GM12892 (cell line): ENCODE measurements at regions not wholly inside any gene's neighbourhood (a gene's known extent, or its start where the extent isn't known, plus 50 kb on each side); places are given as distances from the start of the nearest gene placed in this dataset.

Source experiments
- POLR2A ChIP-seq: IDR thresholded peaks from 2 replicates; pipeline ENCODE4 v1.6.1; 2011; ENCODE audit warnings: low read depth, low read length, control low read depth
- POLR2AphosphoS5 ChIP-seq: IDR thresholded peaks from 2 replicates; pipeline ENCODE4 v1.6.1; 2011; ENCODE audit warnings: low read depth, low read length, control low read depth

DNA sequence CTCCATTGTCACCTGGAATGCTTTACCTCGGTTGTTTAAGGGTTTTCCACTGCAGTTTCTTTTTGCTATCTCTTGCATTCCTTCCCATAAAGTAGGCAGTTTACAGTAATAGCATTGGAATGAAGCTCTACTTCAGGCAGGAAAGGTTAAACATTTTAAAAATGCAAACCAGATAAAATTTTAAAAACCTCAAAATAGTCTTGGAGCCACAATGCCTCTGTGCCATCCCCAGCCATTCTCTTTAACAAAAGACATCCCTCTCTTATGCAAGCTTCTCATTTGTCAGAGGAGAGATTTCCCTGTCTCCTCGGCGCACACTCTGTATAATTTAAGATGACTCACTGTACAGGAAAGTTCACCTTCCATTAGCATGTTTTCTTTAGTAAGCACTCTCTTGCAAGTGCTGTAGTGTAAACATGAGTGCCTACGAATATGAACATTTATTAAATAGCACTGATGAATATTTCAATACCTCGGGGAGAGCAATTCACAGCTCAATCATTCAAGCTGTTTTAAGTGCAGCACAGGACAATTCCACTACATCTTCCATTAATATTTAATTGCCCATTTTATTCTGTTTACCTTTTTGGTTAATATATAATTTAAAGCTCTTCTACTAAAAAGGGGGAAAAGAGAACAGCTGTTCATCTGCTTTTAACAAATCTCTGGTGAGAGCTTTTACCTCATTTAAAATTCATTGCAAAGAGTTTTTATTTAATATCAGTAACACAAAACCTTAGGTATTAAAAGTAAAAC is 343.6 kb downstream of the SPATA31D1 start:
- TF ChIP-seq POLR2AphosphoS5 (no peak), POLR2A (no peak)
